Erythroblast (primary cell): ENCODE measurements at regions not wholly inside any gene's neighbourhood (a gene's known extent, or its start where the extent isn't known, plus 50 kb on each side); places are given as distances from the start of the nearest gene placed in this dataset.

ENCODE experiments used
- GATA1 ChIP-seq: IDR thresholded peaks from 2 replicates; pipeline ENCODE4 v1.6.1; 2011; ENCODE audit warnings: low read depth, mild to moderate bottlenecking, control low read depth, low read length, moderate library complexity
- POLR2A ChIP-seq: IDR thresholded peaks from 2 replicates; pipeline ENCODE4 v1.6.1; 2011; ENCODE audit warnings: mild to moderate bottlenecking, low read length

GRCh38 chr22:47694536-47695130 is 932.2 kb downstream of the TBC1D22A start:
- TF ChIP-seq POLR2A (no peak), GATA1 (no peak)
